Thyroid gland (tissue), 4 donors: ENCODE measurements at regions not wholly inside any gene's neighbourhood (a gene's known extent, or its start where the extent isn't known, plus 50 kb on each side); places are given as distances from the start of the nearest gene placed in this dataset.

ENCODE experiments used
- CTCF ChIP-seq, 6 experiments: fragments of 200-600 bp in 3 of 6; fragments of 450-650 bp in 3 of 6; sonication (generic) in 3 of 6; IDR thresholded peaks; one replicate each; pipeline ENCODE4 v1.5.1; 2016 to 2019; ENCODE audit warnings: antibody characterized with exemption in 6 of 6, mild to moderate bottlenecking in 2 of 6, inconsistent platforms in 1 of 6, moderate library complexity in 1 of 6
- POLR2A ChIP-seq, 2 donors: fragments of 450-650 bp; IDR thresholded peaks; one replicate each; pipeline ENCODE4 v1.6.1; 2017; ENCODE audit warnings: antibody characterized with exemption in 2 of 2, mild to moderate bottlenecking in 2 of 2, moderate library complexity in 1 of 2

GRCh38 chr16:51382940-51383339 is 231.9 kb upstream of the SALL1 start:
- TF ChIP-seq CTCF (IDR thresholded peaks at IDR 0.05) (no peak), POLR2A (IDR thresholded peaks at IDR 0.05) (no peak)
